Endothelial cell of umbilical vein (primary cell): ENCODE measurements at regions not wholly inside any gene's neighbourhood (a gene's known extent, or its start where the extent isn't known, plus 50 kb on each side); places are given as distances from the start of the nearest gene placed in this dataset.

Source experiments
- EZH2 ChIP-seq: IDR thresholded peaks from 2 replicates; pipeline ENCODE4 v1.6.1; 2012; ENCODE audit warnings: borderline replicate concordance, low read depth, mild to moderate bottlenecking, moderate library complexity, low read length, inconsistent platforms; ENCODE audit not compliant: severe bottlenecking
- FOS ChIP-seq: IDR thresholded peaks from 2 replicates; pipeline ENCODE4 v1.6.1; 2011; ENCODE audit warnings: mild to moderate bottlenecking, low read length, moderate library complexity, borderline replicate concordance; ENCODE audit not compliant: insufficient read depth
- GATA2 ChIP-seq: IDR thresholded peaks from 2 replicates; pipeline ENCODE4 v1.7.0; 2011; ENCODE audit warnings: low read depth, mild to moderate bottlenecking, moderate library complexity, mixed read lengths, low read length; ENCODE audit not compliant: insufficient read length, insufficient read depth
- JUN ChIP-seq: IDR thresholded peaks from 2 replicates; pipeline ENCODE4 v1.6.1; 2011; ENCODE audit warnings: borderline replicate concordance, low read depth; ENCODE audit not compliant: insufficient read length, insufficient read depth
- MYC ChIP-seq: IDR thresholded peaks from one replicate; pipeline ENCODE4 v1.6.1; 2011; ENCODE audit warnings: mild to moderate bottlenecking, low read depth, low read length
- POLR2A ChIP-seq: IDR thresholded peaks from 2 replicates; pipeline ENCODE4 v1.6.1; 2012; ENCODE audit warnings: low read depth, mild to moderate bottlenecking, control low read depth, low read length
- POLR2AphosphoS5 ChIP-seq: IDR thresholded peaks from 2 replicates; pipeline ENCODE4 v1.6.1; 2012; ENCODE audit warnings: low read depth, mild to moderate bottlenecking, control low read depth, low read length, moderate library complexity; ENCODE audit not compliant: insufficient read depth
- TF ChIP-seq, protein P1 (sequence below), 2 donors: IDR thresholded peaks; 1 replicate in 1 of 2; 2 replicates in 1 of 2; pipeline ENCODE4 v1.5.1; 2011; ENCODE audit warnings: low read length in 2 of 2, mild to moderate bottlenecking in 2 of 2, moderate library complexity in 2 of 2, control low read depth in 1 of 2, inconsistent platforms in 1 of 2, low read depth in 1 of 2; ENCODE audit not compliant: insufficient read depth in 1 of 2; ENCODE audit errors: extremely low read depth in 1 of 2
- TF ChIP-seq, protein P2 (sequence below): IDR thresholded peaks from 2 replicates; pipeline ENCODE4 v1.6.1; 2011; ENCODE audit not compliant: insufficient read depth, insufficient read length

DNA sequence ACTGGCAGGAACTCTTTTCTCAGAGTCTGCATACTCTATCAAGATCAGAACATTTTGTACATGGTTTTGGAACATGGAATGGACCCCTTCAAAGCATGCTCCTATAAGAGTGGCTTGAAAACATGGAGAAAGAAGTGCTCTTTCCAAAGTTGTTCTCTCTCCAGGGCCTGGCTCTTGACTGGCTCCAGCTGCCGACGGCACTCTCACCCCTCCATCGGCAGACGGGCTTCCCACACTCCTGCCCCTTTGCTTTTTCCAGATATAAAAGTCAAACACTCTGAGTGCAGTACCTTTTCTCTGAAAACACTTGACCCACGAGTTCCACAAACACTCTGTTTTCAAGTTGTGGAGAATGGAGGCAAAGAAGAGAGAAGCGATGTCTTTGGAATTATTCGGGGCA is 72.5 kb upstream of the ONECUT1 start:
- TF ChIP-seq, protein P1, sequence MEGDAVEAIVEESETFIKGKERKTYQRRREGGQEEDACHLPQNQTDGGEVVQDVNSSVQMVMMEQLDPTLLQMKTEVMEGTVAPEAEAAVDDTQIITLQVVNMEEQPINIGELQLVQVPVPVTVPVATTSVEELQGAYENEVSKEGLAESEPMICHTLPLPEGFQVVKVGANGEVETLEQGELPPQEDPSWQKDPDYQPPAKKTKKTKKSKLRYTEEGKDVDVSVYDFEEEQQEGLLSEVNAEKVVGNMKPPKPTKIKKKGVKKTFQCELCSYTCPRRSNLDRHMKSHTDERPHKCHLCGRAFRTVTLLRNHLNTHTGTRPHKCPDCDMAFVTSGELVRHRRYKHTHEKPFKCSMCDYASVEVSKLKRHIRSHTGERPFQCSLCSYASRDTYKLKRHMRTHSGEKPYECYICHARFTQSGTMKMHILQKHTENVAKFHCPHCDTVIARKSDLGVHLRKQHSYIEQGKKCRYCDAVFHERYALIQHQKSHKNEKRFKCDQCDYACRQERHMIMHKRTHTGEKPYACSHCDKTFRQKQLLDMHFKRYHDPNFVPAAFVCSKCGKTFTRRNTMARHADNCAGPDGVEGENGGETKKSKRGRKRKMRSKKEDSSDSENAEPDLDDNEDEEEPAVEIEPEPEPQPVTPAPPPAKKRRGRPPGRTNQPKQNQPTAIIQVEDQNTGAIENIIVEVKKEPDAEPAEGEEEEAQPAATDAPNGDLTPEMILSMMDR (IDR thresholded peaks at IDR 0.05; ENCODE audit: extremely low read depth in 1 of 2, insufficient read depth in 1 of 2, low read depth in 1 of 2, low read length in 2 of 2): no peak
- TF ChIP-seq FOS (no peak), POLR2A (no peak), EZH2 (no peak), POLR2AphosphoS5 (no peak), MYC (no peak), GATA2 (no peak), JUN (no peak)
- TF ChIP-seq, protein P2, sequence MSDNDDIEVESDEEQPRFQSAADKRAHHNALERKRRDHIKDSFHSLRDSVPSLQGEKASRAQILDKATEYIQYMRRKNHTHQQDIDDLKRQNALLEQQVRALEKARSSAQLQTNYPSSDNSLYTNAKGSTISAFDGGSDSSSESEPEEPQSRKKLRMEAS: no peak
